Uterus (tissue), 3 donors: ENCODE measurements at regions not wholly inside any gene's neighbourhood (a gene's known extent, or its start where the extent isn't known, plus 50 kb on each side); places are given as distances from the start of the nearest gene placed in this dataset.

Experiments used
- DNase-seq, 2 donors: peaks; one replicate each; pipeline ENCODE4 v3.0.0-alpha.2; 2019 to 2020
- H3K27ac ChIP-seq, 2 donors: fragments of 200-600 bp; sonication (generic); 1 replicate in 1 of 2; 2 replicates in 1 of 2; pipeline ENCODE4 v1.5.1; 2016 to 2018
- H3K27me3 ChIP-seq, 2 donors: fragments of 200-600 bp; sonication (generic); one replicate each; pipeline ENCODE4 v1.5.1; 2018 to 2019; ENCODE audit warnings: control low read depth in 1 of 2
- H3K36me3 ChIP-seq, 2 donors: fragments of 200-600 bp; sonication (generic); one replicate each; pipeline ENCODE4 v1.5.1; 2019; ENCODE audit warnings: control low read depth in 1 of 2
- H3K4me1 ChIP-seq, 2 donors: fragments of 200-600 bp; sonication (generic); one replicate each; pipeline ENCODE4 v1.5.1; 2018 to 2019; ENCODE audit warnings: control low read depth in 1 of 2
- H3K4me3 ChIP-seq, 2 donors: fragments of 200-600 bp; sonication (generic); 1 replicate in 1 of 2; 2 replicates in 1 of 2; pipeline ENCODE4 v1.5.1; 2018 to 2019; ENCODE audit warnings: mild to moderate bottlenecking in 1 of 2
- H3K9me3 ChIP-seq, 2 donors: fragments of 200-600 bp; sonication (generic); one replicate each; pipeline ENCODE4 v1.5.1; 2019; ENCODE audit warnings: control low read depth in 1 of 2
- CTCF ChIP-seq, 4 experiments: fragments of 200-600 bp in 2 of 4; fragments of 450-650 bp in 2 of 4; sonication (generic) in 2 of 4; IDR thresholded peaks; one replicate each; pipeline ENCODE4 v1.5.1; 2016 to 2019; ENCODE audit warnings: antibody characterized with exemption in 4 of 4, mild to moderate bottlenecking in 2 of 4, moderate library complexity in 1 of 4
- POLR2A ChIP-seq, 2 donors: fragments of 450-650 bp; IDR thresholded peaks; one replicate each; pipeline ENCODE4 v1.6.1; 2016; ENCODE audit warnings: antibody characterized with exemption in 2 of 2, mild to moderate bottlenecking in 1 of 2, moderate library complexity in 1 of 2
- intact Hi-C: fragments of 100-400 bp; cut with DNase I; formaldehyde crosslinking; loops from one replicate; pipeline ENCODE4 v1.15.1; 2023; ENCODE audit warnings: low total_unique reads
- donor health status: DM: yes; HTN: yes; CAD: no.

GRCh38 chr12:67803278-67803993, 154.9 kb downstream of the DYRK2 start:
- no peak for DNase-seq
- H3K4me1 ChIP-seq, result no peaks in the 10 kb centered on the region
- intact Hi-C loops, result no loop called here
- no peak overlapping the region for H3K27ac ChIP-seq
- no peaks in the 10 kb centered on the region for H3K9me3 ChIP-seq
- TF ChIP-seq POLR2A (IDR thresholded peaks at IDR 0.05) (no peak), CTCF (IDR thresholded peaks at IDR 0.05) (no peak)
- no peaks in the 10 kb centered on the region for H3K36me3 ChIP-seq
- H3K4me3 ChIP-seq, result no peak overlapping the region
- no peaks in the 10 kb centered on the region for H3K27me3 ChIP-seq

- H3K27ac ChIP-seq, result no peak overlapping the region
- intact Hi-C loops, result no loop called here
These were observed 155.6 kb downstream of the DYRK2 start for GRCh38 chr12:67804168-67804567.

GRCh38 chr12:67807814-67808213, 159.3 kb downstream of the DYRK2 start:
- no peak for TF ChIP-seq CTCF (IDR thresholded peaks at IDR 0.05)
- TF ChIP-seq POLR2A (IDR thresholded peaks at IDR 0.05), result no peak
- no peaks in the 10 kb centered on the region for H3K4me1 ChIP-seq
- no peaks in the 10 kb centered on the region for H3K9me3 ChIP-seq
- H3K27me3 ChIP-seq, result no peaks in the 10 kb centered on the region
- intact Hi-C loops, result no loop called here
- peak in 1 of 2 donors; percentile 39 for DNase-seq
- peak overlapping the region; percentile 67 for H3K27ac ChIP-seq
- no peaks in the 10 kb centered on the region for H3K36me3 ChIP-seq
- no peak overlapping the region for H3K4me3 ChIP-seq

More at GRCh38 chr12:67804168-67804567, 155.6 kb downstream of the DYRK2 start:
- Histone ChIP-seq H3K4me1 (no peaks in the 10 kb centered on the region), H3K9me3 (no peaks in the 10 kb centered on the region), H3K4me3 (no peak overlapping the region), H3K27me3 (no peaks in the 10 kb centered on the region), H3K36me3 (no peaks in the 10 kb centered on the region)
- TF ChIP-seq CTCF (IDR thresholded peaks at IDR 0.05) (no peak), POLR2A (IDR thresholded peaks at IDR 0.05) (no peak)
- DNase-seq, result no peak

- no peak overlapping the region for H3K4me3 ChIP-seq
- peak overlapping the region; percentile 67 for H3K27ac ChIP-seq
- no peaks in the 10 kb centered on the region for H3K27me3 ChIP-seq
- intact Hi-C loops, result no loop called here
- no peaks in the 10 kb centered on the region for H3K36me3 ChIP-seq
- no peak for TF ChIP-seq POLR2A (IDR thresholded peaks at IDR 0.05)
- no peak for TF ChIP-seq CTCF (IDR thresholded peaks at IDR 0.05)
- H3K9me3 ChIP-seq, result no peaks in the 10 kb centered on the region
- no peaks in the 10 kb centered on the region for H3K4me1 ChIP-seq
- DNase-seq, result no peak
These were observed 161.6 kb downstream of the DYRK2 start for GRCh38 chr12:67810166-67810565.

- Histone ChIP-seq H3K4me3 (no peak overlapping the region), H3K4me1 (no peaks in the 10 kb centered on the region), H3K27me3 (no peaks in the 10 kb centered on the region), H3K9me3 (no peaks in the 10 kb centered on the region), H3K27ac (no peak overlapping the region), H3K36me3 (no peaks in the 10 kb centered on the region)
- intact Hi-C loops, result no loop called here
- no peak for DNase-seq
- TF ChIP-seq CTCF (IDR thresholded peaks at IDR 0.05) (no peak), POLR2A (IDR thresholded peaks at IDR 0.05) (no peak)
These were observed 163.2 kb downstream of the DYRK2 start for GRCh38 chr12:67811437-67812361.
